HG02588 (cell line): ENCODE measurements at regions not wholly inside any gene's neighbourhood (a gene's known extent, or its start where the extent isn't known, plus 50 kb on each side); places are given as distances from the start of the nearest gene placed in this dataset.
A peak's percentile ranks its signal among the peaks of the same experiment; 100 is the strongest.
"Not testable (repeated sequence)": the region's sequence is repeated elsewhere in the genome, so short reads cannot be mapped to it uniquely, and the experiment has no call there.

ENCODE experiments used
- ATAC-seq: cut with Tn5 transposase; IDR thresholded peaks from one replicate; pipeline ENCODE4 v1.9.1; 2021; ENCODE audit warnings: mild to moderate bottlenecking, moderate library complexity; ENCODE audit not compliant: unreplicated experiment

- ATAC-seq: no peak
Measured at GRCh38 chr4:118410138-118410537, 57.3 kb upstream of the PRSS12 start.

GRCh38 chr4:118417325-118417724, 64.5 kb upstream of the PRSS12 start:
- ATAC-seq: peak; percentile 54

- ATAC-seq: not testable (repeated sequence)
Measured at GRCh38 chr4:118417800-118418199, 65.0 kb upstream of the PRSS12 start.

- not testable (repeated sequence) for ATAC-seq
Measured at GRCh38 chr4:118418396-118418795, 65.6 kb upstream of the PRSS12 start.

DNA sequence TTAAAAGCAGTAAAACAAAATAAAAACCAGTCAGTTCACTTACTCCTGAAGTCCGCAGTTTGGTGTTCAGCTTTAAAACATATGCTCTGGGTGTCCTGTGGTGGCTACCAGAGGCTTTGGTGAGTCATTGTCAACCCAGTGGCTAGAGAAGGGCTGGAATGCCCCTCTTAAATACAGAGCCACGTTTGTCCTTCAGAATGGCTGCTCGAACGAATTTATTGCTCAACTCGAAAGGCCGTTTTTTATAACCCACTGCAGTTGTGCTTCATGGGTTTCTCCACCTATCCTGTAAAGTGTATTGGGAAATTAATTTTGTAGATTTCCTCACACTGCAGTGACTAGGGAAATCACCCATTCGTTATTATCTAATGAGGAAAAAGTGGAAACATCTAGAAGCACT, 66.8 kb upstream of the PRSS12 start:
- not testable (repeated sequence) for ATAC-seq

GRCh38 chr4:118424062-118424461, 71.3 kb upstream of the PRSS12 start:
- ATAC-seq: not testable (repeated sequence)

DNA sequence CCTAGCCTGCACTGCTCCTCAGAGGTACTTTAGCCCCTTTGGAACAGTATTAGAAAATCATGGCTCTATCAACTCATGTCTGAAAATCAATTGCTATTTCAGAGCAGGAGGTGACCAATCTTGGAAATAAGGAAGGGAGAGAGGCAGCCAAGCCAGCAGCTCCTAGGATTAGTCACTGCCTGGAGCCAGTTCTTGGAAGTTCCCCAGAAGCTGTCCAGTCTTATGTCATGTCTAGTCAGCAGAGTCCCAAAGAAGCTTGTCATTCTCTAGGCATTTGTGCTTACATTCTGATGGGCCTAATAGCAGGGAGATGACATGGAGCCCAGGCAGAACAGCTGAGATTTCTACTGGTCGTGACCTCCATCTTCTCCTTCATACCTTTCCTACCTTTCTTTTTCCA, 76.1 kb upstream of the PRSS12 start:
- not testable (repeated sequence) for ATAC-seq

- not testable (repeated sequence) for ATAC-seq
Measured at GRCh38 chr4:118432359-118432758, 79.6 kb upstream of the PRSS12 start.

GRCh38 chr4:118433612-118434375, 81.0 kb upstream of the PRSS12 start:
- not testable (repeated sequence) for ATAC-seq

DNA sequence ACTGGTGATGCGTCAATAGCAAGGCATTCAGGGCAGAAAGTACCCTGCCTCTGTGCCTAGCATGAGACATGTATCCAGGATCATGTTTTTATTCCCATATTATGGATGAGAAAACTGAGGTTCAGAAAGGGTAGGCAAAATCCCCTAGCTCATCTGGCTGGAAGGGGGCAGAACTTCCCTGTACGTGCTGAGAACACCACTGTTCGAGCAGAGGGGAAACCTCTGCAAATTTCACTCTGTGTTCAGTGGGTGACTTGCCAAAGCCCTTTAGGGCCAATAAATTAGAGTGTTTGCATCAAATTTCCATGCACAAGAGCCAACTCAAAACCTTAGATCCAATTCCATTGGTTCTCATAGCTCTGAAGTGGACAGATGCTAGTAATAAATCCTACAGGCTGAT, 82.6 kb upstream of the PRSS12 start:
- ATAC-seq: not testable (repeated sequence)

DNA sequence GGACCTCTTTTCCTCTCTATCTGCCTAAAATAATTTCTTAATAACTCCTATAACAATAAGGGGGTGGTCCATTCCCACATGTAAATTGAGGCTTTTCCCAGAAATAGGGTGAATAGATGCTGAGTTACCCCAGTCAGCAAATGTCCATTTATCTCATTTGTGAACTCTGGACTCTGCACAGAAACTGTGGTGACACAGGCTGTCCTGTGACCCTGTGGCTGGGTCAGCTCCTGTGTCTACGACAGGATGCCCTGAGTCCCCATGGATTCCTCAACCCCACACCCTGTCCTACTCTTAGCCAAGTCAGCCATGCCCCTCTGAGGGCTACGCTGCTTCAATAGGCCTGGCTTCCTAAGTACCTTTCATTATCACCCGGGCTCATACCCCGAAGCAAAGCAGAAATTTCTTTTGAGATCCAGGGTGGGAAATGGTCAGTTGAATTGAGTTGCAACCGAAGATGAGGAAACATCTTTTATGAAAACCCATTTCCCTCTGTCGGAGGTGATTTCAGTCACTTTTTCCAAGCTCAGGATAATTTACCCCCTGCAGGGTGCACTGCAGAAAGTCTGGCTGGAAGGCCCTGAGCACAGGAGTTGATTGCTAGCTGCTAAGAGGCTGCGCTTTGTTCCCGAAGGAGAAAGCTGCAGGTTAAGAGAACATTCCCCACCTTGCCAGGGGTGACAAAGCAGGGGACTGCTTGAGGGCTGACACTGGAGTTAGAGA, 89.5 kb upstream of the PRSS12 start:
- not testable (repeated sequence) for ATAC-seq

DNA sequence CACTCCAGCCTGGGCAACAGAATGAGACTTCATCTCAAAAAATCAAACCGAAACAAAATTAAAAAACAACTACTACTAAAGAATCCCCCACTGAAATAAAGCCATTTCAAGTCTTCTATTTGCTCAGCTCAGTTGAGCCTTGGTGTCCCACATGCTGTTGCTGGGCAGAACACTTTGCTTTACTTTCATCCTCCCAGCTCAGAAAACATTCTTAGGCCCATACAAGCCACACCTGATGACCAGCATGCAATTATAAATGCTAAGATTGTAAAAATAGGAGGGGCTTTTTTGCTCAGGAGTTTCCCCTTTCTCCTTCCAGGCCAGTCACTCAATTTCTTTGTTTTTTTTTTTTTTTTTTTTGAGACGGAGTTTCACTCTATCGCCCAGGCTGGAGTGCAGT, 94.6 kb upstream of the PRSS12 start:
- ATAC-seq: not testable (repeated sequence)

- ATAC-seq: not testable (repeated sequence)
Measured at GRCh38 chr4:118454857-118455256, 102.1 kb upstream of the PRSS12 start.

DNA sequence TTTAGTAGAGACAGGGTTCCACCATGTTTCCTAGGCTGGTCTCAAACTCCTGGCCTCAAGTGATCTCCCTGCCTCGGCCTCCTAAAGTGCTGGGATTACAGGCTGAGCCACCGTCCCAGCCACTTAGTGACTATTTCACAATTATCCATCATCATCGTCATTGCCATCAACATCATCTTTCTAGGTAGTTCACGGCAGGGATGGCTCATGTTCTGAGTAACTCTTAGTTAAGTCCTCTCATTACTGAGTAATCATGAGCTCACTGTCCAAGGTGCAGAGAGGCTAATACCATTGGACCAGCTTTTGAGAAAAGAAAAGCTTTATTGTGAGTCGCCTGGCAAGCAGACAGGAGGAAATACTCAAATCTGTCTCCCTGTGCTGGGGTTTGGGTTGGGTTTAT, 108.6 kb upstream of the PRSS12 start:
- ATAC-seq: not testable (repeated sequence)

GRCh38 chr4:118465831-118466230, 113.0 kb upstream of the PRSS12 start:
- ATAC-seq: not testable (repeated sequence)

DNA sequence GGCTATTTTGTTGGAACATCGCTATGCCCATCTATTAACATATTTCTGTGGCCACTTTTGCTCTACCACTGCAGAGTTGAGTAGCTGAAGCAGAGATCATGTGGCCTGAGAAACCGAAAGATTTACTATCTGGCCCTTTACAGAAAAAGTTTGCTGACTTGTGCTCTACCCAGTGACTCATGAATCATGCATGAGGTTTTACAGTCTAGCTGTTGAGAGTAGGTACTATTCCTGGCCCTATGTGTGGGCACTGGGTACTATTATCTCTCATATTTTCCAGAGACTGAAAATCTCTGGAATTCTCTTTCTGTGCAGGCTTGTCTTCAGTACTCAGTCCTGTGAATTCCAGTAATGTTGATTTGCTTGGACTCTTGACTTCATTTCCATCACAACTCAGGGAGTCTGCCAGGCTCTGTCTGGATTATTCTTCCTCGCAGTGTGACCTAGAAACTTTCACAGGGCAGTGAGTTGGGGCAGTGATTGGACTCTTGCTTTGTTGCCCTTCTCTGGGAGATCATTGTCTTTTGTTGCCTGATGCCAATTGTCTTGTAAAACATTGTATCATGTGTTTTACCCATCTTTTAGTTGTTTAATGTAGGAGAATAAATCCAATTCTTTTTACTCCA, 121.3 kb upstream of the PRSS12 start:
- not testable (repeated sequence) for ATAC-seq

DNA sequence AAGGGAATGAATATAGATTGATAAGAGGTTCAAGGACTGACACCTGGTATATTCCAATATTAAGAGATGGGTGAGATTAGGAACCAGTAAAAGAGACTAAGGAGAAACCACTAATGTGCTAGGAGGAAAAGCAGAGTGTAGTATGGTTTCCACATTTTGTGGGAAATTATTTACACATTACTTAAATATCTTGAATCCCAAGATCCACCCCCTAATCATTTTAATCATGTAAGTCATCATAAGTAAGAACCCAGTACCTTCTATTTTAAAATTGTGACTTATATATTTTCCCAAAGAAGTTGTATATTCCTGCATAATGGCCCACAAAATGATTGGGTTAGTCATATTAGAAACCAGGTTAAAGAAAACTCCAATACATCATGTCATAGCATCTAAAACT, 122.0 kb upstream of the PRSS12 start:
- ATAC-seq: not testable (repeated sequence)

DNA sequence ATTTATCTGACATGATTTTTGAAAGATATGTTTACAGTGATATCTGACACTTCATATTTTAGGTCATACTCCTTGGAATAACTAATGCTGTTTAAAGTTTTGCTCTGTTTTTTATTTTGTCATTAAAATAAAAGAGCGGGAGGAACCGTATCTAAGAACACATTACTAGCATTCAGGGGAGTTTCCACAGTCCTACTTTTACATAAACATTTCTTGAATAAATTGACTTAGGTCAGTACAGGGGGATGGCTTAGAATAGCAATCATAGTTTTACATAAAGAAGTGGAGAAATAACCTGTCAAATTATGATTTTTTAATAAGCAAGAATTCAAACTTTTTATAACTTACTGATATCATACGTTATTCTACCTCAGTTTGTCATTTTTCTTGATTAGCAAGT, 123.1 kb upstream of the PRSS12 start:
- not testable (repeated sequence) for ATAC-seq

DNA sequence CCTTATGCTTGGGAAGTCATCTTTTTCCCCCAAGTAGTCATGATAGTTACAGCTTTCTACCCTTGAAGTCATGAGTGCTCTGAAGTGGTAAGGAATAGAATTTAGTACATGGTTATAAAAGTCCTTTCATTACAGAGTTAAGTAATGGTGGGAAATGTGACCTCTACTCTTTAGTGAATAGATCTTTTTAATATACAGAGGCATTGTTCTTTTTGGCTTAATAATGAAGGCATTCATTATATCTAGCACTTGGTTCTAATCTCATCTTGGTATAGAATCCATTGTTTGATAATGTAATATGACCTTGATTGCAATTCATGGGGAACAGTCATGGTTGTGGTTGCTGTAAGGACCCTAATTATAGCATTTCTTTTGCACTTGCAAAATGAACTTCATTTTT, 125.0 kb upstream of the PRSS12 start:
- ATAC-seq: not testable (repeated sequence)

DNA sequence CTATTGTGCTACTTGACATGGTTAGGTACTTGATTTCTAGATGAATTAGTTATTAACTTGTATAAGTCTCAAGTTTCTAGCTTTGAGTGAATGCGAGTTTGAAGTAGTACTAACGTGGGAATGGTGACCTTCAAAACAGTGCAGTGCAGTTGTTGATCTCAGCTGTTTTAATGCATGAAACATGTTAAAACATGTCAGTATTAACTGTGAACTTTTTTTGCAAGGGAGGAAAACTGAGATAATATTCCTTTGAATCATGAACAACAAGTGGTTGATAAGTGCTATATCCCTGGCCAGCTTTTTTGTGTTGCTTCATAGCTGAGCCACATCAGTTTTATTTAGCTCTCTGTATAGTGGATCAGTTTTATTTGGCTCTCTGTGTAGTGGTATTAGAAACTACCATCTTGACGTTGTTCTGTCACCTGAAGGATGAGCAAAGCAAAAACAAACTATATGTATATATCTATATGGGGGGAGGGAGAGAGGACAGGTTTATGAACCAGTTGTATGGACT, 133.1 kb upstream of the PRSS12 start:
- not testable (repeated sequence) for ATAC-seq

- ATAC-seq: not testable (repeated sequence)
Measured at GRCh38 chr4:118492963-118493362, 140.2 kb upstream of the PRSS12 start.
